HAP-1 (cell line): ENCODE measurements at regions not wholly inside any gene's neighbourhood (a gene's known extent, or its start where the extent isn't known, plus 50 kb on each side); places are given as distances from the start of the nearest gene placed in this dataset.
A peak's percentile ranks its signal among the peaks of the same experiment; 100 is the strongest.
"Not testable (repeated sequence)": the region's sequence is repeated elsewhere in the genome, so short reads cannot be mapped to it uniquely, and the experiment has no call there.

Experiments
- DNase-seq, 2 experiments: peaks; one replicate each; pipeline ENCODE4 v3.0.0-alpha.2; 2016 to 2020; ENCODE audit warnings: low spot score in 2 of 2
- H3K27me3 ChIP-seq: fragments of 250-450 bp; sonication (Bioruptor Pico); 2 replicates; pipeline ENCODE4 v1.5.1; 2020; ENCODE audit warnings: low read depth, mild to moderate bottlenecking, moderate library complexity
- H3K36me3 ChIP-seq: fragments of 250-450 bp; sonication (Bioruptor Pico); replicated peaks from 2 replicates; pipeline ENCODE4 v1.5.1; 2020; ENCODE audit warnings: mild to moderate bottlenecking
- H3K4me1 ChIP-seq: fragments of 250-450 bp; sonication (Bioruptor Pico); 2 replicates; pipeline ENCODE4 v1.5.1; 2020; ENCODE audit warnings: mild to moderate bottlenecking
- H3K4me3 ChIP-seq: fragments of 250-450 bp; sonication (Bioruptor Pico); 2 replicates; pipeline ENCODE4 v1.5.1; 2020; ENCODE audit warnings: mild to moderate bottlenecking, moderate library complexity
- H3K9me3 ChIP-seq: fragments of 250-450 bp; sonication (Bioruptor Pico); 2 replicates; pipeline ENCODE4 v1.5.1; 2020; ENCODE audit warnings: mild to moderate bottlenecking, moderate library complexity
- in situ Hi-C: fragments of 300-500 bp; cut with MboI; formaldehyde crosslinking; loops from 3 replicates; pipeline ENCODE4 v1.14.3; 2020; ENCODE audit warnings: low sequenced_read_pairs, inconsistent platforms, mixed read lengths

DNA sequence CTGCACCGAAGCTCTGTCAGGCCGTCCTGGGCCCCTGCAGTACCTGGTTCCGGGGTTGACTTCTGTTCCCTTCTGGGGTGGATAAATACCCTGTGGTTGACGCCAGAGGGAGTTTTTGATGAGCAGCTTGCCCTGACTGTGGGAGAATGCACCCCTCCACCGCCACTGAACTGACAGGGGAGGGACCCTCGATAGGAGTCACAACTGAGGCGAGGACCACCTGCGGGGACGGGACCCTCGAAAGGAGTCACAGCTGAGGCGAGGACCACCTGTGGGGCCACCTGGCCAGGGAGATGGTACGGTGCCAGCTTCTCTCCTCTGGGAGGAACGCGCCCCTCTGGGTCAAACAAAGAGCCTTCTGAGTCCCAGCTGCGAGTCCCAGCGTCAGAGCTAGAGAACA is 100.1 kb upstream of the FRMD1 start:
- DNase-seq, result peak in 1 of 2 experiments; percentile 3
- Histone ChIP-seq H3K4me1 (no peaks in the 10 kb centered on the region), H3K27me3 (no peaks in the 10 kb centered on the region), H3K4me3 (no peak overlapping the region), H3K9me3 (no peaks in the 10 kb centered on the region), H3K36me3 (no peaks in the 10 kb centered on the region)
- in situ Hi-C loops, result no loop called here

GRCh38 chr6:168177103-168177891 is 98.3 kb upstream of the FRMD1 start:
- Histone ChIP-seq H3K27me3 (no peaks in the 10 kb centered on the region), H3K36me3 (no peaks in the 10 kb centered on the region), H3K9me3 (no peaks in the 10 kb centered on the region), H3K4me1 (peaks cover 5% of the 10 kb centered on the region), H3K4me3 (no peak overlapping the region)
- in situ Hi-C loops, result no loop called here
- DNase-seq, result no peak

- no peaks in the 10 kb centered on the region for H3K36me3 ChIP-seq
Observed at GRCh38 chr6:168171673-168172353, 92.8 kb upstream of the FRMD1 start.

DNA sequence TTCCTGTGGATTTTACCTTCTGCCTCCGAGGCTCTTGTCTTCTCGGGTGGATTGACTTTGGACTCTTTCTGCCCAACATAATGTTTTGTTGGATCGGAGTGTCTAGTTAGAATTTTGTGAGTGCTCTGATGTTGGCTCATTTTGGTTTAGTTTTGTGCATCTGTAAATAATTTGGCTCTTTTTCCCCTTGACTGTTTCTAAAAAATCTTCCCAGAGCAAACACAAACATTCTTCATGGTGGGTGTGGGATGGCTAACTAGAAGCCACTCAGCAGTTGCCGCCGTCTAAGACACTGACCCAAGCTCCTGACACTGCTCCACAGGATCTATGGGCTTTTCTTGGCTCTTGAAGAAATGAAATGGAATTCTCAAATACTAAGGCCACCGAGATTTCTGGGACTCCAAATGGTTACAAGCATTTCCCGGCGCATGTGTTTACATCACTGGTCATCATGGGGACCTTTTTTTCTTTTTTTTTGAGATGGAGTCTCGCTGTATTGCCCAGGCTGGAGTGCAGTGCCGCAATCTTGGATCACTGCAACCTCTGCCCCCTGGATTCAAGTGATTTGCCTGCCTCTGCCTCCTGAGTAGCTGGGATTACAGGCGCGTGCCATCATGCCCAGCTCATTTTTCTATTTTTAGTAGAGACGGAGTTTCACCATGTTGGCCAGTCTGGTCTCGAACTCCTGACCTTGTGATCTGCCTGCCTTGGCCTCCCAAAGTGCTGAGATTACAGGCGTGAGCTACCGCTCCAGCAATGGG is 92.0 kb upstream of the FRMD1 start:
- DNase-seq, result no peak
- H3K4me1 ChIP-seq, result peaks cover 15% of the 10 kb centered on the region
- H3K4me3 ChIP-seq, result no peak overlapping the region
- H3K9me3 ChIP-seq, result no peaks in the 10 kb centered on the region
- in situ Hi-C loops, result no loop called here
- no peaks in the 10 kb centered on the region for H3K27me3 ChIP-seq
- no peaks in the 10 kb centered on the region for H3K36me3 ChIP-seq

More at GRCh38 chr6:168171673-168172353, 92.8 kb upstream of the FRMD1 start:
- Histone ChIP-seq H3K9me3 (no peaks in the 10 kb centered on the region), H3K4me1 (peaks cover 15% of the 10 kb centered on the region), H3K27me3 (no peaks in the 10 kb centered on the region), H3K4me3 (no peak overlapping the region)
- in situ Hi-C loops, result no loop called here
- DNase-seq, result peak; percentile 37 to 95

- Histone ChIP-seq H3K27me3 (no peaks in the 10 kb centered on the region), H3K4me1 (peaks cover 15% of the 10 kb centered on the region), H3K4me3 (no peak overlapping the region), H3K36me3 (no peaks in the 10 kb centered on the region), H3K9me3 (no peaks in the 10 kb centered on the region)
- no peak for DNase-seq
- in situ Hi-C loops, result no loop called here
Observed at GRCh38 chr6:168169624-168170023, 90.6 kb upstream of the FRMD1 start.

DNA sequence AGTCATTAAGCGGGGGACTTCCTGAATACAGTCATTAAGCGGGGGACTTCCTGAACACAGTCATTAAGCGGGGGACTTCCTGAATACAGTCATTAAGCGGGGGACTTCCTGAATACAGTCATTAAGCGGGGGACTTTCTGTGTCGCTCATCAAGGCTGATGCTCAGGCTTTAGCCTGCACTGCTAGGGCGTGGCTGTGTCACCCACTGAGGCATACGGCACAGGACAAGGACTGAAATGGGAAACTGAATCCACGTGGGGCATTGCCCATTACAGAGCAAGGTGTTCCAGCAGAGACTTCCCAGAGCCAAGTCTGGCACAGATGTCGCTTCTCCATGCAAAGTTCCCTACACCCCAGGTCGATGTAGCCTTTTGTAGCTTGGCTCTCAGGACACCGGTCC is 89.9 kb upstream of the FRMD1 start:
- peaks cover 15% of the 10 kb centered on the region for H3K4me1 ChIP-seq
- H3K27me3 ChIP-seq, H3K4me3 ChIP-seq, H3K36me3 ChIP-seq, DNase-seq, H3K9me3 ChIP-seq, in situ Hi-C loops: not testable (repeated sequence)

GRCh38 chr6:168168330-168168729 is 89.3 kb upstream of the FRMD1 start:
- H3K36me3 ChIP-seq, in situ Hi-C loops, DNase-seq, H3K4me3 ChIP-seq, H3K9me3 ChIP-seq, H3K27me3 ChIP-seq: not testable (repeated sequence)
- H3K4me1 ChIP-seq, result peaks cover 15% of the 10 kb centered on the region

GRCh38 chr6:168167431-168168315 is 88.7 kb upstream of the FRMD1 start:
- no peaks in the 10 kb centered on the region for H3K36me3 ChIP-seq
- H3K9me3 ChIP-seq, result no peaks in the 10 kb centered on the region
- in situ Hi-C loops, result no loop called here
- no peak overlapping the region for H3K4me3 ChIP-seq
- H3K4me1 ChIP-seq, result peaks cover 14% of the 10 kb centered on the region
- H3K27me3 ChIP-seq, result no peaks in the 10 kb centered on the region
- DNase-seq, result no peak

GRCh38 chr6:168166627-168167026 is 87.6 kb upstream of the FRMD1 start:
- in situ Hi-C loops, result no loop called here

GRCh38 chr6:168165891-168166290 is 86.9 kb upstream of the FRMD1 start:
- no peaks in the 10 kb centered on the region for H3K27me3 ChIP-seq
- no peaks in the 10 kb centered on the region for H3K9me3 ChIP-seq
- in situ Hi-C loops, result no loop called here
- H3K4me1 ChIP-seq, result no peaks in the 10 kb centered on the region
- no peaks in the 10 kb centered on the region for H3K36me3 ChIP-seq
- H3K4me3 ChIP-seq, result no peak overlapping the region
- no peak for DNase-seq

More at GRCh38 chr6:168166627-168167026, 87.6 kb upstream of the FRMD1 start:
- peaks cover 5% of the 10 kb centered on the region for H3K4me1 ChIP-seq
- no peaks in the 10 kb centered on the region for H3K9me3 ChIP-seq
- H3K36me3 ChIP-seq, result no peaks in the 10 kb centered on the region
- H3K4me3 ChIP-seq, result no peak overlapping the region
- no peak for DNase-seq
- no peaks in the 10 kb centered on the region for H3K27me3 ChIP-seq

DNA sequence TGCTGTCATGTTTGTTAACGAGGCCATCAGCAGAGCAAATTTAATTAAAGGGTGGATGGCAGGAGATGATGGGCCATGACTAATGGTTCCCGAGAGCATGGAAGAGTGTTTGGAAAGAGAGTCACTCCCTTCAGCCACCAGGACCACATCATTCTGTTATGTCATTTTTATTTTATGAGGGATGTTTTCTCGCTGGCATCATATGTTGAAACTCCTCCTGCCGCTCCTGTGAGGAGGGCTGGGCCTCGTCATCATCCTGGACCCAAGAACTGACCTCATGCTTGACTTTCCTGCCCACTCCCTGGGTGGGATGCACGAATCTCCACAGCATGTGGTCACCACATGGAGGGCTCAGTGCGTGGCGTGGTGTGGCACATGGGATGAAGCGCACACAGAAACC is 86.4 kb upstream of the FRMD1 start:
- in situ Hi-C loops, result no loop called here
- Histone ChIP-seq H3K4me1 (no peaks in the 10 kb centered on the region), H3K36me3 (no peaks in the 10 kb centered on the region), H3K9me3 (no peaks in the 10 kb centered on the region), H3K27me3 (no peaks in the 10 kb centered on the region), H3K4me3 (no peak overlapping the region)
- no peak for DNase-seq

- H3K27me3 ChIP-seq, result no peaks in the 10 kb centered on the region
- H3K4me3 ChIP-seq, result no peak overlapping the region
- in situ Hi-C loops, result no loop called here
- H3K36me3 ChIP-seq, result no peaks in the 10 kb centered on the region
- DNase-seq, result no peak
- no peaks in the 10 kb centered on the region for H3K9me3 ChIP-seq
- H3K4me1 ChIP-seq, result no peaks in the 10 kb centered on the region
Observed at GRCh38 chr6:168164462-168165061, 85.5 kb upstream of the FRMD1 start.
